SK-N-SH treated with all-trans-retinoic acid at 6 μM for 48 hours (cell line): ENCODE measurements at regions not wholly inside any gene's neighbourhood (a gene's known extent, or its start where the extent isn't known, plus 50 kb on each side); places are given as distances from the start of the nearest gene placed in this dataset.

Experiments used
- ATAC-seq: fragments of 200-7000 bp; cut with Tn5 transposase; 3 replicates; pipeline ENCODE4 v1.9.1; 2020; ENCODE audit warnings: mild to moderate bottlenecking, moderate library complexity
- BACH2 ChIP-seq: fragments of 250-450 bp; sonication (Bioruptor Pico); IDR thresholded peaks from 2 replicates; pipeline ENCODE4 v1.9.0; 2021; ENCODE audit warnings: mild to moderate bottlenecking, borderline replicate concordance
- CREB5 ChIP-seq: fragments of 250-450 bp; sonication (Bioruptor Pico); IDR thresholded peaks from 2 replicates; pipeline ENCODE4 v1.5.1; 2020; ENCODE audit warnings: low read depth, mild to moderate bottlenecking, moderate library complexity
- CSDC2 ChIP-seq: fragments of 250-450 bp; sonication (Bioruptor Pico); IDR thresholded peaks from 2 replicates; pipeline ENCODE4 v1.5.0; 2020; ENCODE audit warnings: mild to moderate bottlenecking, moderate library complexity
- CSRNP3 ChIP-seq: fragments of 250-450 bp; sonication (Bioruptor Pico); IDR thresholded peaks from 2 replicates; pipeline ENCODE4 v1.5.1; 2021; ENCODE audit warnings: mild to moderate bottlenecking, moderate library complexity
- ESRRG ChIP-seq: fragments of 250-450 bp; sonication (Bioruptor Pico); IDR thresholded peaks from 2 replicates; pipeline ENCODE4 v1.6.1; 2021; ENCODE audit warnings: mild to moderate bottlenecking
- GLIS3 ChIP-seq: fragments of 250-450 bp; sonication (Bioruptor Pico); IDR thresholded peaks from 2 replicates; pipeline ENCODE4 v1.5.0; 2020; ENCODE audit warnings: mild to moderate bottlenecking, moderate library complexity
- ISL1 ChIP-seq: fragments of 250-450 bp; sonication (Bioruptor Pico); IDR thresholded peaks from 2 replicates; pipeline ENCODE4 v2.1.2; 2022; ENCODE audit warnings: mild to moderate bottlenecking, moderate library complexity
- PATZ1 ChIP-seq: fragments of 250-450 bp; sonication (Bioruptor Pico); IDR thresholded peaks from 2 replicates; pipeline ENCODE4 v1.8.0; 2020; ENCODE audit warnings: mild to moderate bottlenecking, moderate library complexity, borderline replicate concordance
- PPARA ChIP-seq: fragments of 250-450 bp; sonication (Bioruptor Pico); IDR thresholded peaks from 2 replicates; pipeline ENCODE4 v1.5.0; 2020; ENCODE audit warnings: mild to moderate bottlenecking, borderline replicate concordance
- RARB ChIP-seq: fragments of 250-450 bp; sonication (Bioruptor Pico); IDR thresholded peaks from 2 replicates; pipeline ENCODE4 v1.8.0; 2021; ENCODE audit warnings: mild to moderate bottlenecking, moderate library complexity
- SNAI2 ChIP-seq: fragments of 250-450 bp; sonication (Bioruptor Pico); IDR thresholded peaks from 2 replicates; pipeline ENCODE4 v1.5.0; 2020; ENCODE audit warnings: mild to moderate bottlenecking, moderate library complexity
- TCF4 ChIP-seq: fragments of 250-450 bp; sonication (Bioruptor Pico); IDR thresholded peaks from 2 replicates; pipeline ENCODE4 v1.8.0; 2021; ENCODE audit warnings: mild to moderate bottlenecking, moderate library complexity, borderline replicate concordance
- TOX ChIP-seq: fragments of 250-450 bp; sonication (Bioruptor Pico); IDR thresholded peaks from 2 replicates; pipeline ENCODE4 v1.8.0; 2021; ENCODE audit warnings: mild to moderate bottlenecking, moderate library complexity, borderline replicate concordance
- ZC3H10 ChIP-seq: fragments of 250-450 bp; sonication (Bioruptor Pico); IDR thresholded peaks from 2 replicates; pipeline ENCODE4 v1.5.1; 2021; ENCODE audit warnings: mild to moderate bottlenecking, moderate library complexity
- ZFP3 ChIP-seq: fragments of 250-450 bp; sonication (Bioruptor Pico); IDR thresholded peaks from 2 replicates; pipeline ENCODE4 v1.5.0; 2020; ENCODE audit warnings: mild to moderate bottlenecking, moderate library complexity
- ZFP30 ChIP-seq: fragments of 450-650 bp; formaldehyde crosslinking; IDR thresholded peaks from 2 replicates; pipeline ENCODE4 v1.5.0; 2022; ENCODE audit warnings: mild to moderate bottlenecking, moderate library complexity
- ZNF565 ChIP-seq: fragments of 450-650 bp; formaldehyde crosslinking; conservative IDR thresholded peaks from 2 replicates; pipeline ENCODE4 v1.5.0; 2020; ENCODE audit warnings: low read depth, mild to moderate bottlenecking, moderate library complexity
- ZNF70 ChIP-seq: fragments of 450-650 bp; formaldehyde crosslinking; IDR thresholded peaks from 2 replicates; pipeline ENCODE4 v1.5.0; 2020; ENCODE audit warnings: mild to moderate bottlenecking, moderate library complexity
- ZNF8 ChIP-seq: fragments of 450-650 bp; formaldehyde crosslinking; IDR thresholded peaks from 2 replicates; pipeline ENCODE4 v1.5.0; 2020; ENCODE audit warnings: mild to moderate bottlenecking, moderate library complexity
- TF ChIP-seq, protein P1 (sequence below): fragments of 250-450 bp; sonication (Bioruptor Pico); IDR thresholded peaks from 2 replicates; pipeline ENCODE4 v1.8.0; 2021; ENCODE audit warnings: low read depth, mild to moderate bottlenecking, moderate library complexity, borderline replicate concordance

GRCh38 chr10:85157206-85157605 is 828.8 kb downstream of the CCSER2 start:
- ATAC-seq: no peak
- TF ChIP-seq GLIS3 (CRISPR knock-in tag) (no peak), SNAI2 (CRISPR knock-in tag) (no peak), ZNF565 (CRISPR knock-in tag) (no peak), CSDC2 (no peak), ZFP30 (CRISPR knock-in tag) (no peak), BACH2 (CRISPR knock-in tag) (no peak), ZFP3 (CRISPR knock-in tag) (no peak), ZNF70 (CRISPR knock-in tag) (no peak), ESRRG (CRISPR knock-in tag) (no peak), PATZ1 (CRISPR knock-in tag) (no peak)
- TF ChIP-seq, protein P1, sequence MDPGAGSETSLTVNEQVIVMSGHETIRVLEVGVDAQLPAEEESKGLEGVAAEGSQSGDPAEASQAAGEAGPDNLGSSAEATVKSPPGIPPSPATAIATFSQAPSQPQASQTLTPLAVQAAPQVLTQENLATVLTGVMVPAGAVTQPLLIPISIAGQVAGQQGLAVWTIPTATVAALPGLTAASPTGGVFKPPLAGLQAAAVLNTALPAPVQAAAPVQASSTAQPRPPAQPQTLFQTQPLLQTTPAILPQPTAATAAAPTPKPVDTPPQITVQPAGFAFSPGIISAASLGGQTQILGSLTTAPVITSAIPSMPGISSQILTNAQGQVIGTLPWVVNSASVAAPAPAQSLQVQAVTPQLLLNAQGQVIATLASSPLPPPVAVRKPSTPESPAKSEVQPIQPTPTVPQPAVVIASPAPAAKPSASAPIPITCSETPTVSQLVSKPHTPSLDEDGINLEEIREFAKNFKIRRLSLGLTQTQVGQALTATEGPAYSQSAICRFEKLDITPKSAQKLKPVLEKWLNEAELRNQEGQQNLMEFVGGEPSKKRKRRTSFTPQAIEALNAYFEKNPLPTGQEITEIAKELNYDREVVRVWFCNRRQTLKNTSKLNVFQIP: no peak

GRCh38 chr10:85168243-85168642 is 839.9 kb downstream of the CCSER2 start:
- no peak for ATAC-seq
- no peak for TF ChIP-seq CSRNP3 (CRISPR knock-in tag)
- TF ChIP-seq PATZ1 (CRISPR knock-in tag): no peak
- no peak for TF ChIP-seq BACH2 (CRISPR knock-in tag)
- TF ChIP-seq TCF4 (CRISPR knock-in tag): no peak
- TF ChIP-seq ZFP3 (CRISPR knock-in tag): no peak
- TF ChIP-seq PPARA (CRISPR knock-in tag): no peak
- TF ChIP-seq CSDC2: no peak
- no peak for TF ChIP-seq GLIS3 (CRISPR knock-in tag)
- no peak for TF ChIP-seq ISL1
- no peak for TF ChIP-seq TOX (CRISPR knock-in tag)
- TF ChIP-seq RARB (CRISPR knock-in tag): no peak
- no peak for TF ChIP-seq ZNF8 (CRISPR knock-in tag)
- TF ChIP-seq ZFP30 (CRISPR knock-in tag): no peak
- TF ChIP-seq ESRRG (CRISPR knock-in tag): no peak
- no peak for TF ChIP-seq CREB5 (CRISPR knock-in tag)
- TF ChIP-seq ZNF70 (CRISPR knock-in tag): no peak
- TF ChIP-seq ZNF565 (CRISPR knock-in tag): no peak

- ATAC-seq: no peak
- no peak for TF ChIP-seq PPARA (CRISPR knock-in tag)
- TF ChIP-seq CSRNP3 (CRISPR knock-in tag): no peak
- no peak for TF ChIP-seq ZC3H10
- TF ChIP-seq, protein P1: no peak
- no peak for TF ChIP-seq ZFP3 (CRISPR knock-in tag)
- no peak for TF ChIP-seq TOX (CRISPR knock-in tag)
- no peak for TF ChIP-seq GLIS3 (CRISPR knock-in tag)
- TF ChIP-seq ESRRG (CRISPR knock-in tag): no peak
- TF ChIP-seq ZNF70 (CRISPR knock-in tag): no peak
Observed at GRCh38 chr10:85170026-85170425, 841.6 kb downstream of the CCSER2 start.
